ENCODE measurements at regions not wholly inside any gene's neighbourhood (a gene's known extent, or its start where the extent isn't known, plus 50 kb on each side); places are given as distances from the start of the nearest gene placed in this dataset.

GRCh38 chr5:101278011-101278687, 375.1 kb upstream of the ST8SIA4 start:
- no peak overlapping the region for H3K4me3 ChIP-seq
- no peaks in the 10 kb centered on the region for H3K9me3 Mint-ChIP-seq
- no peaks in the 10 kb centered on the region for H3F3A ChIP-seq (replicated peaks; ENCODE audit: low read depth)
- no peaks in the 10 kb centered on the region for H3K36me3 Mint-ChIP-seq (ENCODE audit: low read depth)
- H3K9me2 ChIP-seq (ENCODE audit: insufficient read depth), result no peaks in the 10 kb centered on the region
- H3K27me3 ChIP-seq (ENCODE audit: insufficient read depth), result no peaks in the 10 kb centered on the region
- no peak for DNase-seq (ENCODE audit: low spot score)
- no peak overlapping the region for H3K4me3 Mint-ChIP-seq
- H3K79me2 ChIP-seq (replicated peaks; ENCODE audit: insufficient read depth), result no peaks in the 10 kb centered on the region
- H3K4me1 ChIP-seq (ENCODE audit: insufficient read depth), result no peaks in the 10 kb centered on the region; the same call in 1 of the 2 replicates
- H3K27ac ChIP-seq (ENCODE audit: low read depth), result no peak overlapping the region
- no peaks in the 10 kb centered on the region for H3K4me1 Mint-ChIP-seq
- ATAC-seq, result no peak
- H2AFZ ChIP-seq, result no peak overlapping the region
- H3K4me2 ChIP-seq, result no peak overlapping the region
- no peaks in the 10 kb centered on the region for H4K20me1 ChIP-seq (replicated peaks; ENCODE audit: insufficient read depth)
- H3K27ac Mint-ChIP-seq, result 0 out of 2 replicates have a peak overlapping the region, but pooled peaks have one; percentile 35
- no peaks in the 10 kb centered on the region for H3K36me3 ChIP-seq (ENCODE audit: insufficient read depth)
- TF ChIP-seq POLR2AphosphoS5 (IDR thresholded peaks at IDR 0.05; ENCODE audit: low read depth) (no peak), REST (IDR thresholded peaks at IDR 0.05; ENCODE audit: unreplicated experiment) (no peak), ZNF114 (CRISPR knock-in tag; IDR thresholded peaks at IDR 0.05) (no peak), NANOG (IDR thresholded peaks at IDR 0.05; ENCODE audit: borderline replicate concordance) (no peak), JUNB (IDR thresholded peaks at IDR 0.05; ENCODE audit: unreplicated experiment) (no peak), CTCF (conservative IDR thresholded peaks at IDR 0.05; ENCODE audit: low read depth in 2 of 2) (no peak), ZNF331 (CRISPR knock-in tag; IDR thresholded peaks at IDR 0.05; ENCODE audit: low read depth) (no peak), CREB1 (CRISPR knock-in tag; IDR thresholded peaks at IDR 0.05; ENCODE audit: low read depth) (no peak)
- H3K27me3 Mint-ChIP-seq (ENCODE audit: insufficient read depth, low read depth, poor library complexity), result no peaks in the 10 kb centered on the region

- Histone ChIP-seq H3K4me1 (ENCODE audit: insufficient read depth) (no peaks in the 10 kb centered on the region), H3K79me2 (replicated peaks; ENCODE audit: insufficient read depth) (no peaks in the 10 kb centered on the region), H3K4me2 (no peak overlapping the region), H3K36me3 (ENCODE audit: insufficient read depth) (no peaks in the 10 kb centered on the region), H2AFZ (no peak overlapping the region), H3K27me3 (ENCODE audit: insufficient read depth) (no peaks in the 10 kb centered on the region), H4K20me1 (replicated peaks; ENCODE audit: insufficient read depth) (no peaks in the 10 kb centered on the region), H3F3A (replicated peaks; ENCODE audit: low read depth) (no peaks in the 10 kb centered on the region), H3K27ac (ENCODE audit: low read depth) (no peak overlapping the region), H3K9me2 (ENCODE audit: insufficient read depth) (no peaks in the 10 kb centered on the region), H3K4me3 (no peak overlapping the region)
- H3K27me3 Mint-ChIP-seq (ENCODE audit: insufficient read depth, low read depth, poor library complexity), result no peaks in the 10 kb centered on the region
- no peaks in the 10 kb centered on the region for H3K36me3 Mint-ChIP-seq (ENCODE audit: low read depth)
- H3K9me3 Mint-ChIP-seq, result no peaks in the 10 kb centered on the region
- H3K4me3 Mint-ChIP-seq, result no peak overlapping the region
- no peak overlapping the region for H3K27ac Mint-ChIP-seq
- DNase-seq (ENCODE audit: low spot score) (no peak), ATAC-seq (no peak)
- H3K4me1 Mint-ChIP-seq, result no peaks in the 10 kb centered on the region
- TF ChIP-seq ETS1 (IDR thresholded peaks at IDR 0.05) (no peak), REST (IDR thresholded peaks at IDR 0.05; ENCODE audit: unreplicated experiment) (no peak), EZH2phosphoT487 (IDR thresholded peaks at IDR 0.05; ENCODE audit: unreplicated experiment) (no peak), EZH2 (IDR thresholded peaks at IDR 0.05; ENCODE audit: low read depth, unreplicated experiment) (no peak), CREB1 (CRISPR knock-in tag; IDR thresholded peaks at IDR 0.05; ENCODE audit: low read depth) (no peak), ZNF331 (CRISPR knock-in tag; IDR thresholded peaks at IDR 0.05; ENCODE audit: low read depth) (no peak)
These were observed 368.9 kb upstream of the ST8SIA4 start for GRCh38 chr5:101271945-101272344.
